PC-9 (cell line): ENCODE measurements at regions not wholly inside any gene's neighbourhood (a gene's known extent, or its start where the extent isn't known, plus 50 kb on each side); places are given as distances from the start of the nearest gene placed in this dataset.

ENCODE experiments used
- CTCF ChIP-seq: fragments of 200-600 bp; sonication (generic); conservative IDR thresholded peaks from 2 replicates; pipeline ENCODE4 v1.6.1; 2017; ENCODE audit warnings: mixed run types, antibody characterized with exemption, mild to moderate bottlenecking, moderate library complexity
- EZH2 ChIP-seq: fragments of 200-600 bp; sonication (generic); IDR thresholded peaks from 2 replicates; pipeline ENCODE4 v1.8.0; 2017; ENCODE audit warnings: antibody characterized with exemption, low read depth

DNA sequence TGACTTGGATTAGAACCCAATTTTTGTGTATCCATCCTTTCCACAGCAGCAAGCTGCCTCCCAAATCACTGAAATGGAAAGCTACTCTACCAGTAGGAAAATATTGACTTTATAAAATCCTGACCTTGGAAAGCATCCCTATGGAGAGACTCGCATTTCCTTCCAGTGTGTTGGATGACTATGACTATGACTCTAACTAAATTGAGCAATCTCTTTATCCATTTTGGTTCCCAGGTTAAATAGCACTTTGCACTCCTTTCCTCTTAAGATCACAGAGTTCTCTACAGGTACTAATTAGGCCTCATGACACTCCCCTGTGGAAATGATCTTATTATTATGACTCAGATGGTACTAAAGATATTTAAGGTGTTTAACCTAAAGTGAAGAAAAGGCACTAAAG lies 431.8 kb downstream of the PPARGC1A start:
- no peak for TF ChIP-seq CTCF
- no peak for TF ChIP-seq EZH2
